HG03097 (cell line): ENCODE measurements at regions not wholly inside any gene's neighbourhood (a gene's known extent, or its start where the extent isn't known, plus 50 kb on each side); places are given as distances from the start of the nearest gene placed in this dataset.

Source experiments
- ATAC-seq: cut with Tn5 transposase; IDR thresholded peaks from one replicate; pipeline ENCODE4 v1.9.1; 2021; ENCODE audit not compliant: unreplicated experiment, low FRiP score

DNA sequence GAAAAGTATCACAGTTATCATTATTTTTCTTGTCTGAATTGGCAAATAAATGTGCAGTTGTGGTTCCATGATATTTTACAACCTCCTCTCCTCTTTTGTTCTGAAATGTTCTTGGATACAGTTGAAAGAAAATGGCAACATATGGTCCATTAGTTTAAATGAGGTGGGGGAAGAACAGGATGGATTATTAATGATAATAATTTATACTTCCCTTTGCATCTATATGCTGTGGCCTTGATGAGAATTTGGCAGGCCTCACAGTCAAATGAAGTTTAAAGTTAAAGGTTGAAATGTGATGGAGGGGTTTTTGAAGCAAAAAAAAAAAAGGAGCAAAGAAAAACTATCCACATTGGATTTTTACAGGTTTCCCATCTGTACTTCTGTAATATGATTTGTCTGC, 946.3 kb upstream of the INTU start:
- ATAC-seq, result no peak

DNA sequence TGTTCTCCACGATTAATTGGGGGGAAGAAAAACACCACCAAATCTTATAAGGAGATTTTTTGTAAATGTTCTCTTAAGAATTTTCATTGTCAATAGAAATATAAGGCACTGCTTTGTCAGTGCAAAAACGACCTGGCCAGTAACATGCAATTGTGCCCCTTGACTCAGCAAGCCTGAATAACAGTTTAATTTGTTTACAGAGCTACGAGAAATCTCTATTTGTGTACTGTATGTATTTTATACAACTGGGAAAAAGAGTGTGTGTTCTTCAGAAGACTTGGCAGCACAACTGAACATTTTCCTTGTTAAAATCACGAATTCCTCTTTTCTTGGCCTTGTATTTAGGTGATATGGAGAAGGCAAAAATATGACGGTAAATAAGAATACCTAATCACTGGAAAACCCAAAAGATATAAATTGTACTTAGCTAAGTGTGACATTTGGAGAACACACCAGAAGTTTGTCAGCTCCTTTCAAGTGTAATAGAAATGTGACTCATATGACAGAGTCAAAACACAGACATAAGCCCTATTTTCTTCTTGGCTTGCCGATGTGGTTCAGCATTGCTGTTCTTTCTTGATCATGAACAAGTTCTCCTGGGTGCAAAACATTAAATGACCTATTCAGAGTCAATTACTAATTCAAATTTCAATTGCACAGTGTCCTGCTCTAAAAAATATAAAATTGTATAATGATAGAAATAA, 945.0 kb upstream of the INTU start:
- no peak for ATAC-seq

DNA sequence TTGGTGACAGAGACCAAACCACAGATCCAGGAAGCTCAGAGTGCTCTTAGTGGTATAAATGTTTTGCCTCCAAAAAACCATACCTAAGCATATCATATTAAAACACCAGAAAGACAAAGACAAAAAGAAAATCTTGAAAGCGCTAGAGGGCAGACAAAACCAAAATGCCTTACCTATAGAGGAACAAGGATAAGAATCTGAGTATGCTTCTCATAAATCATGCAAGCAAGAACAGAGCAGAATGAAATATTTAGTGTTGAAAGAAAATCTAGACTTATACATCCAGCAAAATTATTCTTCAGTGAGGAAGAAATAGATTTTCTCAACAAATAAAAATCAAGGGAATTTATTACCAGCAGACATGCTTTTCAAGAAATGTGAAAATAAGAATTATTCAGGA, 941.0 kb upstream of the INTU start:
- no peak for ATAC-seq

DNA sequence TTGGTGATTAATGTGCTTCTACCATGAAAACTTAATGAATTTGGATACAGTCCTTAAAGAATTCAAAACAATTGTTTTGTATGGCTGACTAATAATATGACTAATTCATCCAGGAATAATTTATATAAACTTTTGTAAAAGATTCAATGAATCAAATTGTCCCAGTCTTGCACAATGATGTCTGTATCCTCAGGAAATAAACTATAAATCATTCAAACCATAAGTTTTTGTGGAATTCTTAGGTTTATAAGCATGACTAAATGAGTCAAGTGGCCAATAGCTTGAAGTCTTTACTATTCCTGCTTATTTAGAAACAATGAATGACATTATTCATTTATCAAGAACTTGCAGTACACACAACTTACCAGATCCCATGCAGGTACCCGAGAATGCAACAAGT, 935.0 kb upstream of the INTU start:
- no peak for ATAC-seq

DNA sequence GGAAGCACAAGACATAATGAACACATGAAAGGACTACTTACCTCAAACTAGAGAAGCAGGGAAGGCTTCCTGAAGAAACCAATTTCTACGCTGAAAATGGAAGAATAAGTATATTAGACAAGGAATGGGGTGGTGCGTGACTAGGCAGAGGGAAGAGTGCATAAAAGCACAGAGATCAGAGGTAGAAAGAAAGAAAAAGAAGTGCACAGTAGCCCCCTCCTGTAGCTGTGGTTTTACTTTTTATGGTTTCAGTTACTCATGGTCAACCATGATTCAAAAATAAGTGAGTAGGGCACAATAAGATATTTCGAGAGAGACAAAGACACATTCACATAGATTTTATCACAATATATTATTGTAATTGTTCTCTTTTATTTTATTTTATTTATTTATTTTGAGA, 934.5 kb upstream of the INTU start:
- ATAC-seq, result no peak

DNA sequence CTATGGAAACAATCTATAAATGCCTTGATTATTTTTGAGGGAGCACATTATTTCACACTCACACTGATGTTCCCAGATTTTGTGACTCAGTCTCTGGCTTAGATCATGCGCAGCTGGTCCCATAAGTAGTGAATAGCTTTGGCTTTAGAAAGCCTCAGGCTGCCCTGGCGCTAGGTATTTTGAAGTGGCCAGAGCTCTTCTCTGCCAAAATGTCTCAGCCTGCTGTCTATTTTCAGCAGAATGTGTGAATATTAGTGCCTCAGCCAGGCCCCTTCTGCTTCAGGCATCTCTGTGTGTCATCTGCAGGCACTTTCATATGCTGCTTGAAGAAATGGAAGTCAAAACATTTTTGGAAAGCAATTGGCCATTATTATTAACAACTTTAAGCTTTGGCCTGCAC, 931.0 kb upstream of the INTU start:
- no peak for ATAC-seq

DNA sequence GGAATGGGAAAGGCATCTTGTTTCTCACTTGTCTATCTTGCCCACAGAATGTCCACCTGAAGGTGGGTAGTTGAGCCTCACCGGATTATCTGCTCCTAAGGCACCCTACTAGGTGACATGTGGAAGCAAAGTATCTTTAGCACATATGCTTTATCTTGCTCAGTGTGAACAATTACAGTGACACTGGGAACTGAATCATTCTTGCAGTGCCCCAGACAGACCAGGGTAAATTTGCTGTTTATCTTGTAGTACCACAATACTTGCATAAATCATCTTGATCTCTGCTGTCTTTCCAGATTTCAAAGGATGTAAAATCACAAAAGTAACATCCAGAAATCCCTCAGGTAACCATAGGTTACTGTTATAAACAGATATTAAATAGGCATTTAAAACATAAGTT, 930.0 kb upstream of the INTU start:
- ATAC-seq, result no peak

DNA sequence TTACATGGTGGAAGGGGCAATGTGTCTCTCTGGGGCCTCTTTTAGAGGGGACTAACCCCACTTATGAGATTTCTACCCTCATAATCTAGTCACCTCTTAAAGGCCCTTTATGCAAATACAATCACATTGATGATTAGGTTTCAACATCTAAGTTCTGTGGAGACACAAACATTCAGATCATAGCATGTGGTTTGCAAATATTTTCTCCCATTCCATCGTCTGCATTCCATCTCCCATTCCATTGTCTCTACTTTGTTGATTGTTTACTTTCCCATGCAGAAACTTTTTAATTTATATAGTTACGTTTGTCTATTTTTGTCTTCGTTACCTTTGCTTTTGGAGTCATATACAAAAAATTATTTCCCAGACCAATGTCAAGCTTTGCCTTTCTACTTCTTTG, 927.5 kb upstream of the INTU start:
- no peak for ATAC-seq

DNA sequence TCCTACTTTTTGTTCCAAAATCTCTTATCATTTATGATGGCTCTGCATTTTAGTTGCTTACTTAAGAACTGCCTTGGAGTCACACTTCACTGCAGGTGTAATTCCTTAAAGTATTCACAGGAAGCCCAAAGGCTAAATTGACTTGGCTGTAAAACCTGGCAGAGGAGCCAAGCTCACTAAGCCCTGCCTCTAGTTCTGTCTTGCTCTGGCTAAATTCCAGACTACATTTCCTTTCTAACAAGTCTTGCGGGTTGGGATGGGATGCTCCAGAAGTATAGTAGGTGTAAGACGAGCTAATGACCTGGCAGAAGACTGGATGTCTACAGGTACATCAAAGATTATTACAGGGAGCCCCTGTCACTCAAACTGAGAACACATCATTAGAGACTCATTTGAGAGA, 924.0 kb upstream of the INTU start:
- ATAC-seq, result no peak

DNA sequence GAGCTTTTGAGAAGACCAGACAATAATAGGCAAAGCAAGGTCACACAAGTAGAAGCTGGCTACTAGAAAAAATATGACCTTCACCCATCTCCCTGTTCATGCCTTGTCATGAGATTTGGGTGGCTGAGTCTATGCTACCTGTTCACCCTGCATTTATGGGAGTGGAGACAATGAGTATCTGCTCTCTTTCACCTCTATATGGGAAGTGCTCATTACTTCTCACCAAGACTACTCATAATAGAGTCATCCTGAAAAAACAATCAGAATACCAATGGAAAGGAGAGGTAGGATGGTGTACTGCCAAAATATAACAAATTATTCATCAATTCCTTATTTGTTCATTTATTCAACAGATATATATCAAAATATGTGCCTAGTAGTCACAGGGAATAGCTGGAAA, 921.8 kb upstream of the INTU start:
- no peak for ATAC-seq

DNA sequence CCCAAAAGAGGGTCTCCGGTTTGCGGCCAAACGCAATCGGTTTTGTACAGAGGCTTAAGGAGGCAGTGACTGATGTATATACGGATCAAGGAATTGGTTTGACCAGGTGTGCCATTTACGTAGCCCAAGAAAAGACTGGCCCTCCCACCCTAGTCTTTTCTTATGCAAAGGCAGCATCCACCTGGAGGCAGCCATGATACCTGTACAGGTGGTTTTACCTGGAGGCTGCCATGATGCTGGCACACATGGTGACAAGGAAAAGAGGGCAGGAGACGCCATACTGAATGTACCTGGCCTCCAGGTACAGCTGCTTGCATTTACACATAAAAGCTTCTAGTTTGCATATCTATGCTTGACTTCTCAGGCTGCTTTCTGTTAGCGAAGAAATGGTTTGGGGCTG, 917.7 kb upstream of the INTU start:
- no peak for ATAC-seq

DNA sequence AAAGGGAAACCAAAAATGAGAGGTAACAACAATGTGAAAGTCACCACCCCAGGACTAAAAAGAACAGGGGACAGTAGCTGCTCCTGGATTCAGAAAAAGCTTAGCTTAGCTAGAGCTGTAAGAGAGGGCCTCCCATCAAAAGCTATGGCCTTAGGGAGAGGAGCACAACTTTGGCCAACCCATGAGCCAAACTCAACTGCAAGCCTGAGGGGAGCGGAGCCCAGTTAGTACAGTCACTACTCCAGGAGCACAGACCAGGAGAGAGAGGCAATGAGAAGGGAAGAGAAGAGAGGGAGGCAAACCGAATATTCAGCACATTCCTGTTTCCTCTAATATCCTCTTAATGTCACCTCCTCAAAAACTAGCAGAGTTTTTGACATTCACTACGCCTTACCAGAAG, 917.1 kb upstream of the INTU start:
- ATAC-seq, result no peak

DNA sequence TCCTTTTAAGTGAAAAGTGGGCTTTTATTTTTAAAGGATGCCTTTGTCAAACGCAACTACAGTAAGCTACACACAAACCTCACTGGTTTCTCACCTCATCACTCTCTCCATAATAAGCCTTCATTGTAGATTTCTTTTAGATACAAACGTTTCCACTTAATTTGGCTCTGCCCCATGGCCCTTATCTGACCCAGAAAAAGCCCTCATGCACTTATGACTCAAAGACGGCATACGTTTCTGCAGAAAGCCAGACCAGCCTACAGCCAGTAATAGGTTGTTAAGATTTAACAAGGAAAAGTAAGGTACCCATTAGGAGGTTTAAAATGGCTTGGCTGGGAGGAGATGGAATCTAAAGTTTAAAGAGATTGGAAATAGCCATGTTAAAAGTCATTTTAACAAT, 914.6 kb upstream of the INTU start:
- ATAC-seq, result no peak

DNA sequence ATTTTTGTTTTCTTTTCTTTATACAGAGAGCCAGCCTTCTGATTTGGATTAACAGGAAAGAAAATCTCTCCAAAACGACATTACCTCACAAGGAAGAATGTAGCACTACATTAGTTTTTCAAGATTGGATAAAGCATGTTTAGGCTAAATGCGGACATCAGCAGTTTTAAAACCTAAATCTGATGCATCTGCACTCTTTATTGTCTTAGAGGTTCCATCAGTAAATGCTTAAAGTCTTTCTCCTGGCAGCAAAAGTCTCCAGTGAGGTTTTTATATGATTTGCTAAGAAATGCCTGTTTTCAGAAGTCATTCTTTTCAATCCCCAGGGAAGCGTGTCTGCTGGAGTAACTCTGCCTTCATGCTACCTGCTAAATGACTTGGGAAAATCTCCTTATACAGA, 912.9 kb upstream of the INTU start:
- no peak for ATAC-seq

DNA sequence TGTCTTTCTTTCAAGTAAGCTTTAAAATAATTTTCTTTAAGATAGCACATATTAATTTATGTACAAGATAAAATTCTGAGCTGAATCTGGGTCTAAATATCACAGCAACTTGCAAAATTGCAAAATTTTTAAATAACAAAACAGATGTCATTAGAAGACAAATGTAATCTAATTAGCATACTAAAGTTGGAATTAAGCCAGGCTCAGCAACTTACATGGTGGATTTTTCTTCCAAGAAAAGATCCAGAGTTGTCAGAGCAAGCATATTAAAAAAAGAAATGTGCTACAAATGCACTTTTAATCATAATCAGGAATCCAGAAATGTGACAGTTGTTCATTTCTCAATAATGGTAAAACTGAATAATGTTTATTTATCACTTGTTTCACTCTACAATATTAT, 906.9 kb upstream of the INTU start:
- no peak for ATAC-seq

DNA sequence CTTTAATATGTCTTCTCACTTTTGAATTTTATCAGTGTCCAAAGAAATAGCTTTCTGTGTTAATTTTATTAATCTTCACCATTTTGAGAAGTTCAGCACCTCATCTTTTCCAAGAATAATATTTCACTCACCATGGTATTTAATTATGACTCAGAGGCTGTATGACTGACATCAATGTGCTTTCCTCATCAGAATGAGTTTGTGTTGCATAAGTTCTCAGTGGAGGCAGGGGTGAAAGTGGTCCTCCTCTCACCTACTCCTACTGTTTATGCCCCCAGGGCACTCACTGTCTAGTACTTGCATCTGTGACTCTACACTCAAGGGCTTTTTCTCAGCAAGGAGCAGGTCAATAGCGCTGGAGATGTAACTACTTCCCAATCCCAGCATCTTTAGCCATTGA, 905.3 kb upstream of the INTU start:
- no peak for ATAC-seq

DNA sequence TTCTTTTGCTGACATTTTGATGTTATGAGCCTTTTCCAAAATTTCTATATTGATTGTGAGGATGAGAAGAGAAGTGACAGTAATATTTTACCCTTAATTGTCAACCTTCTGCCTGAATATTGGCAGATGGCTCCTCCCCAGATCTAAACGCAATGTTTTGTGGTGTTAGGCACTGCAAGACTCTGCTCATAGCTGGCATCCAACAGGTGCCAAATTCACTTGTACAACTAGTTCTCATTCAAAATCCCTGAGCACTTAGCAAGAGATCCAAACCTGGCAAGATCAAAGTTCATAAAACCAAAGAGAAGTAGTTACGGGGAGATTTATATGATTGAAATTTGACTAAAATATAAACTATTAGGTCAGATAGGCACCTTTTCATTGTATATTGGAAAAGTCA, 901.7 kb upstream of the INTU start:
- ATAC-seq, result no peak

DNA sequence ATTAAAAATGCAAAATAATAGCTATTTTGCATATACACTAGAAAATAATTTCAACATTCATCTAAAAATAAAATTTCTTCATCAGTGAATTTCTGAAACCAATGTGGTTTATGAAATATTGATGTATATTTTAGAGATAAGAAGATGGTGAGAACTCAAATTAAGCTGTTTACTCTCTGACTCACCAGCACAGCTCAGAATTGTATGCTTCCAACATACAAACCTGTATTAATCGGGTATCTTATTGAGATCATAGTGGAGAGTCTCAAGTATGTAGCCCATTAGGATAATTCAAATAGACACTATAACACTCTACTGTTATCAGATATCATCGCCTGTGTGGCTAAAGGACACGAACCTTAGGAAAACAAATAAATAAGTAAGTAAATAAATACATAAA, 899.5 kb upstream of the INTU start:
- no peak for ATAC-seq

DNA sequence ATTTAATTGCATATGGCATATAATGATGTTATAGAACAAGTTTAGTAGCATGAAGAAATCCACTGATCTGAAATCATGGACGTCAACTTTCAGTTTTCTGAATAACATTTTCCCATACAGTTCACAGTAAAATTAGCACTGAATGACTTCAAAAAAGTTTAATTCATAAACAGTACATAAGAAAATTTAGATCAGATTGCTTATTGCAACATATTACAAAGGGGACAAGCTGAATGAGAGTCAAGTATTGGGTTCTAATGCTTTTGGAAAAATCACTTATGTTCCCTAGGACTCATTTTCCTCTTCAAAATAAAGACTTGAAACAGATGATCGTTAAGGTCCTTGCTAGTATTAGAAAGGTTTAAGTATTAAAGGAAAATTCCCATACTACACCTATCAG, 898.3 kb upstream of the INTU start:
- ATAC-seq, result no peak

DNA sequence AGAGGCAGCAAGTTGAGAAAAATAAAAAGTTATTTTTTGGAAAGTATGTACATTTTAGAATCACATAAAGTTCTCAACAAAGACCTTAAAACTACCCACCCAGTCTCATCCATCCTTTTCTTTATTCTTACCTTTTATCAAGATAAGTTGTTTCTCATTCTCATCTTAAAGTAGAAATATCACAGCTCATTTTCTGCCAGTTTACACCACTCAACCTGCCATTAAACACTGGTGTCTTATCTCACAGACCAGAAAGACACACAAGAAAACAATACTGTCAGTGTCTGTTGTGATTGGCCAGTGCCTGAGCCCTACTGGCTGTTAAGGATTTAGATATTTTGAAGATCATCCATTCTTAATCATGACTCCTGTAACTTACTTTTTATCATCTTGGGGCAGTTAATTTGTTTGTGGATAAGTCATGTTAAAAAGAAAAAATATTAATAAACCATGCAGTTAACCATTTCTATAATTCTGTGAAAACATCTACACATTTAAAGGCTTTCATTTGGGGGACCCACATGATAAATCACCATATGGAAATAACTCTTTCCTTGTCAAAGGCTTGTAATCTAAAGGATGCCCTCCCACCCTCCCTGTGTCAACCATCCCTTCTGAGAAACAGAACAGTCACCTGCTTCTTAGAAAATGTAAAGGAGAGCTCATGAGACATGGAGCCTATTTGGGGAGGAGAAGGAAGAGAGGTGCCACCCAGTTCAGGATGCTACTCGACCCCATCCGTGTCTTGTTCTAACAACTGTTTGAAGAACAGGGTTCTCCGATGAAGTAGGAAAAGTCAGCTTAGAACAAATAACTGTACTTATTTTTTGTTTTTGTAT, 897.2 kb upstream of the INTU start:
- ATAC-seq, result no peak

DNA sequence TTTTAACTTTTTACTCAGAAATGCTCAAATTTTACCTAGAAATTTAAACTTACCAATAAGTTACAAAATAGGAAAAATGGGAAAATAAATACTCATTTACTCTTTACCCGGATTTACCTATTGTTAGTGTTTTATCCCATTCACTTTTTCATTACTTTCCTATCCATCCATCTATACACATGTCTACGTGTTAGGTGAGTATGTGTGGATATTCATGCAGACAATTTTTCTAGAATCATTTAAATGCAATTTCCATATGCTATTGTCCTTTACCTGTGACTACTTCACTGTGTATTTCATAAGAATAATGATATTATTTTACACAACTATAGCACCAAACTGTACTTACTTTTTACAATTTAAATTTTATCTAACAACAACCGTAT, 896.6 kb upstream of the INTU start:
- ATAC-seq, result no peak

DNA sequence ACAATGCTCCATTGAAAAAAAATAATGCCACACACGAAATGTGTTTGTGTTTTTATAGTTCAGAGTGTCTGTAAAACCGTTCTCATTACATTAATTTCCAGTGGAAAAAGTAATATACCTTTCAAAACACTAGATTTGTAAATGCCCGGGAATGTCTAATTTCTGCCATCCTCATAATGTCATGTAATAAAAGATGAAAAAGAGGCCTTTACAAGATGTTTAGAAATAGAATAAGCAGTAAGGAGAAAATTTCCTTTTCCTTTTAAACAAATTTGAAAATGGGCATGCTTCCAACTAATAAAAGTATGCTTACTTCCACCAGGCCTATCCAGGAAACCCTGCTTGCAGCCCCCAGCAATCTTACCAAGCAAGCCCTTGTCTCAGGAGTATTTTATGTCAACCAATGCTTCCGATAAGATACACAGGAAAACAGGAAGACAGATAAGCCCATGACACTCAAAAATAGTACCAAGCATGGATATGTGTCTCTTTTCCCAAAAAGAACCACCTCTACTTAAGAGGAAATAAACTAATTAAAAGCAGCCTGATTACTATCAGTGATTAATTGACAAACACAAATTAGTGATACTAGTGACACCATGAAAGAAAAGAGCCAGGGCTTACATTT, 894.7 kb upstream of the INTU start:
- no peak for ATAC-seq
